GM20000 (cell line): ENCODE measurements at regions not wholly inside any gene's neighbourhood (a gene's known extent, or its start where the extent isn't known, plus 50 kb on each side); places are given as distances from the start of the nearest gene placed in this dataset.

Source experiments
- DNase-seq: peaks from one replicate; pipeline ENCODE4 v3.0.0; 2012; ENCODE audit warnings: low spot score
- TF ChIP-seq, protein P1 (sequence below): IDR thresholded peaks from 2 replicates; pipeline ENCODE4 v1.5.1; 2012; ENCODE audit warnings: mild to moderate bottlenecking, control low read depth; ENCODE audit errors: extremely low read depth, missing control alignments

- TF ChIP-seq, protein P1, sequence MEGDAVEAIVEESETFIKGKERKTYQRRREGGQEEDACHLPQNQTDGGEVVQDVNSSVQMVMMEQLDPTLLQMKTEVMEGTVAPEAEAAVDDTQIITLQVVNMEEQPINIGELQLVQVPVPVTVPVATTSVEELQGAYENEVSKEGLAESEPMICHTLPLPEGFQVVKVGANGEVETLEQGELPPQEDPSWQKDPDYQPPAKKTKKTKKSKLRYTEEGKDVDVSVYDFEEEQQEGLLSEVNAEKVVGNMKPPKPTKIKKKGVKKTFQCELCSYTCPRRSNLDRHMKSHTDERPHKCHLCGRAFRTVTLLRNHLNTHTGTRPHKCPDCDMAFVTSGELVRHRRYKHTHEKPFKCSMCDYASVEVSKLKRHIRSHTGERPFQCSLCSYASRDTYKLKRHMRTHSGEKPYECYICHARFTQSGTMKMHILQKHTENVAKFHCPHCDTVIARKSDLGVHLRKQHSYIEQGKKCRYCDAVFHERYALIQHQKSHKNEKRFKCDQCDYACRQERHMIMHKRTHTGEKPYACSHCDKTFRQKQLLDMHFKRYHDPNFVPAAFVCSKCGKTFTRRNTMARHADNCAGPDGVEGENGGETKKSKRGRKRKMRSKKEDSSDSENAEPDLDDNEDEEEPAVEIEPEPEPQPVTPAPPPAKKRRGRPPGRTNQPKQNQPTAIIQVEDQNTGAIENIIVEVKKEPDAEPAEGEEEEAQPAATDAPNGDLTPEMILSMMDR, result no peak
- DNase-seq, result no peak
Observed at GRCh38 chr2:133955169-133955568, 298.7 kb upstream of the MGAT5 start.

- no peak for DNase-seq
- TF ChIP-seq, protein P1, result no peak
Observed at GRCh38 chr2:133956434-133956935, 297.4 kb upstream of the MGAT5 start.

DNA sequence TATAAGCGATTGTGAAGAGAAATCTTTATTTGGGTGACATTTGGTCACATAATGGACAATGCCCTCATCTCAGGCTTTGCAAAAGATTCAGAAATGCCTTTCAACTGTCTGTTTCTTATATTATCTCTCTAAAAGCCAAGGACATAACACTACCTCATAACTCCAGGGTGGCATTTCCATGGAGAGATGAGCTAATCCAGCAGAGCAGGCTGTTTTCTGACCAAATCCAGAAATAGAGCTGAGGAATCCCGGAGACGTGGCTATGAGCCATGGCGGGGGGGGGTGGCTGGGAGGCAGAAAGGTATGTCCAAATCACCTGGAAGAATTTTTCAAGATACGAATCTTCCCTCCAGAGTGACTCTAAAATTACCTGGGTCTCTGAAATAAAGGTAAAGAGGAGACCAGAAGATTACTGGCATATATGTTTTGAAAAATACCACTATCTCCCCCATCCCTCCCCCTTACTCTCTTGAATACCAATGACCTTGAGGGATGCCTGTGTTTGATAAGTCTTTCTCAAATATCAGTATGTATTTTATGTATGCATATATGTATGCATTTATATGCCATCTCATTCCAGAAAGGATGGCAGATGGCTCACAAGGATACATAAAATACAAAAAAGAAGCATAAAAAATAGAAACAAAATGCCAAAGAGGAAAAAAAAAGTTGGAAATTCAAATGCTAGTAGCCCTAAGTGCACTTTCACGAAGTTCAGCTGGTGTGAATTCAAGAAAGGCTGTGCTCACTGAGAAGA is 296.0 kb upstream of the MGAT5 start:
- no peak for DNase-seq
- TF ChIP-seq, protein P1, result no peak

GRCh38 chr2:133959066-133959465 is 294.8 kb upstream of the MGAT5 start:
- TF ChIP-seq, protein P1, result no peak
- DNase-seq, result no peak

DNA sequence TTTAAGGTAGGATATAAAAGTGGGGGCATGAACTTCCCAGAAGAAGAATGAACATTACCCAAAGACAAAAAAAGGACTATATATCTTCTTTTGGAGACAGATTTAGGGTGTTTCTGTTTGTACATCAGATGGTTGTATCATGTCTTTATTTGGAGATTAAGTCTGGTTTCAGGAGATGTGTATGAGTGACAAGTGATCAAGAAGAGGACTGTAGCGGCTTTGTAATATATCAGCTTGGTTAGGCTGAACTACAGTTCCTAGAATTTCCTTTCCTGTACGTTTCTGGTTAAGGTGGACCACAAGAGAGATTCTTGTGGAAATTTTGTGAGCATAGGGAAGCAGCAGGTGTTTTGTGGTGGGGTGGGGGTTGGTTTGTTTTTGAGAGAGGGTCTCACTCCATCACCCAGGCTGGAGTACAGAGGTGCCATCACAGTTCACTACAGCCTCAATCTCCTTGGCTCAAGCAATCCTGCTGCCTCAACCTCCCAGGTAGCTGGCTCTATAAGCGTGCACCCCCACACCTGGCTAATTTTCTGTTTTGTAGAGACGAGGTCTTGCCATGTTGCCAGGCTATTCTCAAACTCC is 287.1 kb upstream of the MGAT5 start:
- DNase-seq, result no peak
- TF ChIP-seq, protein P1, result no peak

- DNase-seq, result no peak
- TF ChIP-seq, protein P1, result no peak
Observed at GRCh38 chr2:133967326-133967725, 286.5 kb upstream of the MGAT5 start.

DNA sequence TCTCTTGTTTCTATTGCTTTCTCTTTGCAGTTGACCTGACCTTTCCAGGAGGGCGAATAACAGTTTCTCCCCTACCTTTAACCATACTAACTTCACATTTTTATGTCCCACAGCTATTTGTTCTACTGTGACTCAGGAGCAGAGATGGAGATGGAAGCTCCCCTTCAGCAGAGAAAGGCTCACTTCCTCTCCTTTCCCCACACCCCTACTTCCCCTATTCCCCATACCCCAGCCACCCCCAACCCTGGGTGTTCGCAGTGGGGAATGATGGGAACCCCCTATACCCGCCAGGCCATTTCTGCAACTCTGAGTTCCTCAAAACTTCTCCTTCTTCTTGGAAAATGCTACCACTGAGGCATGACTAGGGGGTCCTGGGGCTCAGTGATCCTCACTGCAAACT is 285.4 kb upstream of the MGAT5 start:
- TF ChIP-seq, protein P1, result no peak

More for the DNA sequence above, 285.4 kb upstream of the MGAT5 start:
- DNase-seq, result no peak
